Activated T-cell treated with anti-CD3 and anti-CD28 coated beads, Interleukin-2, amount 50 U/mL, for 24 hours (primary cell): ENCODE measurements at regions not wholly inside any gene's neighbourhood (a gene's known extent, or its start where the extent isn't known, plus 50 kb on each side); places are given as distances from the start of the nearest gene placed in this dataset.

Experiments
- DNase-seq: peaks from one replicate; pipeline ENCODE4 v3.0.0-alpha.2; 2020
- H3K27ac Mint-ChIP-seq: 2 replicates; pipeline ENCODE4 v1.8.0; 2020; ENCODE audit warnings: mild to moderate bottlenecking, mixed read lengths
- H3K27me3 Mint-ChIP-seq: 2 replicates; pipeline ENCODE4 v1.8.0; 2020; ENCODE audit warnings: mixed read lengths
- H3K36me3 Mint-ChIP-seq: 2 replicates; pipeline ENCODE4 v1.8.0; 2020; ENCODE audit warnings: low read depth, mixed read lengths
- H3K4me1 Mint-ChIP-seq: 2 replicates; pipeline ENCODE4 v1.8.0; 2020; ENCODE audit warnings: low read depth, mixed read lengths
- H3K4me3 Mint-ChIP-seq: 2 replicates; pipeline ENCODE4 v1.8.0; 2020; ENCODE audit warnings: mild to moderate bottlenecking, moderate library complexity, mixed read lengths
- H3K9me3 Mint-ChIP-seq: 2 replicates; pipeline ENCODE4 v1.8.0; 2020; ENCODE audit warnings: mixed read lengths

GRCh38 chr16:50972876-50973275 is 178.2 kb downstream of the SALL1 start:
- Mint-ChIP-seq H3K27ac (no peak overlapping the region), H3K4me3 (no peak overlapping the region), H3K36me3 (no peaks in the 10 kb centered on the region), H3K27me3 (peaks cover 9% of the 10 kb centered on the region), H3K9me3 (no peaks in the 10 kb centered on the region), H3K4me1 (no peaks in the 10 kb centered on the region)
- DNase-seq: no peak

GRCh38 chr16:50970281-50970680 is 180.8 kb downstream of the SALL1 start:
- H3K4me3 Mint-ChIP-seq: no peak overlapping the region
- H3K27me3 Mint-ChIP-seq: peaks cover 10% of the 10 kb centered on the region
- H3K9me3 Mint-ChIP-seq: no peaks in the 10 kb centered on the region
- H3K4me1 Mint-ChIP-seq: no peaks in the 10 kb centered on the region
- DNase-seq: no peak
- no peaks in the 10 kb centered on the region for H3K36me3 Mint-ChIP-seq
- H3K27ac Mint-ChIP-seq: no peak overlapping the region

GRCh38 chr16:50967827-50968612 is 183.1 kb downstream of the SALL1 start:
- Mint-ChIP-seq H3K4me1 (no peaks in the 10 kb centered on the region), H3K36me3 (no peaks in the 10 kb centered on the region), H3K9me3 (no peaks in the 10 kb centered on the region), H3K4me3 (no peak overlapping the region), H3K27ac (no peak overlapping the region), H3K27me3 (peaks cover 10% of the 10 kb centered on the region)
- no peak for DNase-seq

- Mint-ChIP-seq H3K4me3 (no peak overlapping the region), H3K4me1 (no peaks in the 10 kb centered on the region), H3K27ac (no peak overlapping the region), H3K36me3 (no peaks in the 10 kb centered on the region), H3K27me3 (peaks cover 13% of the 10 kb centered on the region), H3K9me3 (no peaks in the 10 kb centered on the region)
- DNase-seq: no peak
These were observed 186.6 kb downstream of the SALL1 start for GRCh38 chr16:50964491-50964890.

- peaks cover 11% of the 10 kb centered on the region for H3K27me3 Mint-ChIP-seq
- H3K36me3 Mint-ChIP-seq: no peaks in the 10 kb centered on the region
- H3K27ac Mint-ChIP-seq: no peak overlapping the region
- H3K9me3 Mint-ChIP-seq: no peaks in the 10 kb centered on the region
- no peak overlapping the region for H3K4me3 Mint-ChIP-seq
- H3K4me1 Mint-ChIP-seq: no peaks in the 10 kb centered on the region
- no peak for DNase-seq
These were observed 189.1 kb downstream of the SALL1 start for GRCh38 chr16:50961952-50962351.

- Mint-ChIP-seq H3K4me1 (no peaks in the 10 kb centered on the region), H3K4me3 (no peak overlapping the region), H3K27ac (no peak overlapping the region), H3K27me3 (peaks cover 6% of the 10 kb centered on the region), H3K36me3 (no peaks in the 10 kb centered on the region), H3K9me3 (no peaks in the 10 kb centered on the region)
- DNase-seq: no peak
These were observed 190.4 kb downstream of the SALL1 start for GRCh38 chr16:50960517-50961202.

GRCh38 chr16:50957056-50957455 is 194.0 kb downstream of the SALL1 start:
- Mint-ChIP-seq H3K4me1 (no peaks in the 10 kb centered on the region), H3K27me3 (peaks cover 16% of the 10 kb centered on the region), H3K4me3 (no peak overlapping the region), H3K27ac (no peak overlapping the region), H3K36me3 (no peaks in the 10 kb centered on the region), H3K9me3 (no peaks in the 10 kb centered on the region)
- no peak for DNase-seq

- Mint-ChIP-seq H3K9me3 (no peaks in the 10 kb centered on the region), H3K4me1 (no peaks in the 10 kb centered on the region), H3K27me3 (peaks cover 16% of the 10 kb centered on the region), H3K27ac (no peak overlapping the region), H3K36me3 (no peaks in the 10 kb centered on the region), H3K4me3 (no peak overlapping the region)
- DNase-seq: no peak
These were observed 194.4 kb downstream of the SALL1 start for GRCh38 chr16:50956637-50957036.

GRCh38 chr16:50955311-50955710 is 195.8 kb downstream of the SALL1 start:
- Mint-ChIP-seq H3K27ac (no peak overlapping the region), H3K27me3 (peaks cover 15% of the 10 kb centered on the region), H3K36me3 (no peaks in the 10 kb centered on the region), H3K9me3 (no peaks in the 10 kb centered on the region), H3K4me1 (no peaks in the 10 kb centered on the region), H3K4me3 (no peak overlapping the region)
- no peak for DNase-seq

GRCh38 chr16:50954469-50954868 is 196.6 kb downstream of the SALL1 start:
- no peak overlapping the region for H3K4me3 Mint-ChIP-seq
- H3K36me3 Mint-ChIP-seq: no peaks in the 10 kb centered on the region
- H3K27ac Mint-ChIP-seq: no peak overlapping the region
- no peaks in the 10 kb centered on the region for H3K4me1 Mint-ChIP-seq
- DNase-seq: no peak
- H3K9me3 Mint-ChIP-seq: no peaks in the 10 kb centered on the region
- peaks cover 15% of the 10 kb centered on the region for H3K27me3 Mint-ChIP-seq

- H3K4me3 Mint-ChIP-seq: no peak overlapping the region
- H3K36me3 Mint-ChIP-seq: no peaks in the 10 kb centered on the region
- peaks cover 15% of the 10 kb centered on the region for H3K27me3 Mint-ChIP-seq
- no peaks in the 10 kb centered on the region for H3K4me1 Mint-ChIP-seq
- no peak for DNase-seq
- H3K9me3 Mint-ChIP-seq: no peaks in the 10 kb centered on the region
- no peak overlapping the region for H3K27ac Mint-ChIP-seq
These were observed 197.8 kb downstream of the SALL1 start for GRCh38 chr16:50953290-50953689.

GRCh38 chr16:50950955-50951354 is 200.1 kb downstream of the SALL1 start:
- Mint-ChIP-seq H3K27me3 (peaks cover 13% of the 10 kb centered on the region), H3K36me3 (no peaks in the 10 kb centered on the region), H3K4me1 (no peaks in the 10 kb centered on the region), H3K4me3 (no peak overlapping the region), H3K9me3 (no peaks in the 10 kb centered on the region), H3K27ac (no peak overlapping the region)
- DNase-seq: no peak

GRCh38 chr16:50948268-50948930 is 202.7 kb downstream of the SALL1 start:
- Mint-ChIP-seq H3K9me3 (no peaks in the 10 kb centered on the region), H3K4me1 (no peaks in the 10 kb centered on the region), H3K27ac (no peak overlapping the region), H3K36me3 (no peaks in the 10 kb centered on the region), H3K27me3 (peaks cover 6% of the 10 kb centered on the region), H3K4me3 (no peak overlapping the region)
- DNase-seq: no peak

- H3K4me3 Mint-ChIP-seq: no peak overlapping the region
- H3K4me1 Mint-ChIP-seq: no peaks in the 10 kb centered on the region
- no peak for DNase-seq
- H3K36me3 Mint-ChIP-seq: no peaks in the 10 kb centered on the region
- no peak overlapping the region for H3K27ac Mint-ChIP-seq
- H3K9me3 Mint-ChIP-seq: no peaks in the 10 kb centered on the region
- peaks cover 6% of the 10 kb centered on the region for H3K27me3 Mint-ChIP-seq
These were observed 203.2 kb downstream of the SALL1 start for GRCh38 chr16:50947826-50948225.

GRCh38 chr16:50946606-50947005 is 204.5 kb downstream of the SALL1 start:
- Mint-ChIP-seq H3K4me1 (no peaks in the 10 kb centered on the region), H3K9me3 (no peaks in the 10 kb centered on the region), H3K27ac (no peak overlapping the region), H3K4me3 (no peak overlapping the region), H3K27me3 (peaks cover 4% of the 10 kb centered on the region), H3K36me3 (no peaks in the 10 kb centered on the region)
- no peak for DNase-seq
